IMR-90 (cell line): ENCODE measurements at regions not wholly inside any gene's neighbourhood (a gene's known extent, or its start where the extent isn't known, plus 50 kb on each side); places are given as distances from the start of the nearest gene placed in this dataset.

Experiments used
- ATAC-seq: fragments of 200-7000 bp; cut with Tn5 transposase; 2 replicates; pipeline ENCODE4 v1.9.1; 2020; ENCODE audit warnings: low read depth, mild to moderate bottlenecking, moderate library complexity
- BruUV-seq: library from RNA; stranded (reverse); fragments of 400-500 nt; replicated peaks from 2 replicates; lab custom pipeline; 2021; lab: Mats Ljungman, UMichigan
- CTCF ChIA-PET: fragments of 300-600 bp; formaldehyde crosslinking; extraction: SDS; loops from one replicate; lab custom pipeline; 2021; ENCODE audit warnings: antibody characterized with exemption; lab: Yijun Ruan, JAX
- POLR2A ChIA-PET: fragments of 300-600 bp; sonication (Branson Sonifier 250); formaldehyde crosslinking; loops from one replicate; lab custom pipeline; 2022; ENCODE audit warnings: antibody characterized with exemption; ENCODE audit not compliant: unreplicated experiment; lab: Charles Lee
- DNase-seq: peaks from one replicate; pipeline ENCODE4 v3.0.0; 2013
- H2AFZ ChIP-seq: replicated peaks from 2 replicates; pipeline ENCODE3; 2013; ENCODE audit warnings: low read length, mild to moderate bottlenecking; ENCODE audit not compliant: poor library complexity
- H2AK5ac ChIP-seq: 2 replicates; pipeline ENCODE4 v1.6.1; 2013; ENCODE audit warnings: low read depth, low read length, inconsistent platforms
- H2AK9ac ChIP-seq: replicated peaks from 2 replicates; pipeline ENCODE3; 2013; ENCODE audit warnings: mild to moderate bottlenecking, low read depth, low read length, moderate library complexity; ENCODE audit not compliant: poor library complexity
- H2BK120ac ChIP-seq: 2 replicates; pipeline ENCODE4 v1.6.1; 2013; ENCODE audit warnings: low read depth, low read length, inconsistent platforms
- H2BK15ac ChIP-seq: 3 replicates; pipeline ENCODE4 v1.6.1; 2013; ENCODE audit warnings: low read depth, low read length, inconsistent platforms
- H2BK20ac ChIP-seq: 2 replicates; pipeline ENCODE4 v1.6.1; 2013; ENCODE audit warnings: low read depth, mild to moderate bottlenecking, inconsistent platforms, low read length, moderate library complexity
- H2BK5ac ChIP-seq: 2 replicates; pipeline ENCODE4 v1.6.1; 2013; ENCODE audit warnings: mild to moderate bottlenecking, low read depth, low read length, inconsistent platforms; ENCODE audit not compliant: poor library complexity, severe bottlenecking
- H3K14ac ChIP-seq: replicated peaks from 2 replicates; pipeline ENCODE4 v1.6.1; 2013; ENCODE audit warnings: low read depth, low read length, inconsistent platforms
- H3K18ac ChIP-seq: 2 replicates; pipeline ENCODE4 v1.6.1; 2013; ENCODE audit warnings: low read depth, low read length, control low read depth
- H3K23ac ChIP-seq: 2 replicates; pipeline ENCODE4 v1.6.1; 2013; ENCODE audit warnings: low read depth, low read length, inconsistent platforms
- H3K27ac ChIP-seq: 2 replicates; pipeline ENCODE4 v1.5.1; 2013; ENCODE audit warnings: mild to moderate bottlenecking, control low read depth, low read length; ENCODE audit not compliant: insufficient read depth
- H3K27me3 ChIP-seq: 2 replicates; pipeline ENCODE4 v1.6.1; 2013; ENCODE audit warnings: low read length; ENCODE audit not compliant: control insufficient read depth, insufficient read depth
- H3K36me3 ChIP-seq: 2 replicates; pipeline ENCODE4 v1.6.1; 2013; ENCODE audit warnings: low read length, mixed read lengths; ENCODE audit not compliant: control insufficient read depth, insufficient read depth
- H3K4ac ChIP-seq: 2 replicates; pipeline ENCODE4 v1.6.1; 2013; ENCODE audit warnings: low read depth, low read length, inconsistent platforms
- H3K4me1 ChIP-seq: 2 replicates; pipeline ENCODE4 v1.6.1; 2013; ENCODE audit warnings: low read length, mixed read lengths; ENCODE audit not compliant: control insufficient read depth, insufficient read depth
- H3K4me2 ChIP-seq: 2 replicates; pipeline ENCODE4 v1.6.1; 2013; ENCODE audit warnings: low read depth, mild to moderate bottlenecking, control low read depth, low read length, moderate library complexity
- H3K4me3 ChIP-seq: 2 replicates; pipeline ENCODE4 v1.5.1; 2013; ENCODE audit warnings: low read depth, mild to moderate bottlenecking, control low read depth, low read length, moderate library complexity; ENCODE audit not compliant: insufficient read depth
- H3K56ac ChIP-seq: 2 replicates; pipeline ENCODE4 v1.6.1; 2013; ENCODE audit warnings: low read length, inconsistent platforms; ENCODE audit not compliant: insufficient read depth; ENCODE audit errors: extremely low read depth
- H3K79me1 ChIP-seq, 2 experiments: 2 replicates each; pipeline ENCODE4 v1.6.1; 2013; ENCODE audit warnings: low read length in 2 of 2, inconsistent platforms in 1 of 2, low read depth in 1 of 2
- H3K9ac ChIP-seq: 2 replicates; pipeline ENCODE4 v1.6.1; 2013; ENCODE audit warnings: low read depth, low read length, control low read depth
- H3K9me1 ChIP-seq: 2 replicates; pipeline ENCODE4 v1.6.1; 2013; ENCODE audit warnings: low read length, inconsistent platforms; ENCODE audit not compliant: insufficient read depth
- H3K9me3 ChIP-seq: 2 replicates; pipeline ENCODE4 v1.6.1; 2013; ENCODE audit warnings: low read length; ENCODE audit not compliant: control insufficient read depth, insufficient read depth
- H4K20me1 ChIP-seq: 2 replicates; pipeline ENCODE4 v1.6.1; 2013; ENCODE audit warnings: low read length, inconsistent platforms; ENCODE audit not compliant: insufficient read depth
- H4K5ac ChIP-seq: 2 replicates; pipeline ENCODE4 v1.6.1; 2013; ENCODE audit warnings: mild to moderate bottlenecking, low read depth, low read length, control low read depth
- H4K8ac ChIP-seq, 2 experiments: 2 replicates each; pipeline ENCODE4 v1.6.1; 2013; ENCODE audit warnings: low read depth in 2 of 2, low read length in 2 of 2, control low read depth in 1 of 2, inconsistent platforms in 1 of 2
- H4K91ac ChIP-seq: 2 replicates; pipeline ENCODE4 v1.6.1; 2013; ENCODE audit warnings: low read depth, low read length, inconsistent platforms; ENCODE audit not compliant: insufficient read depth
- CEBPB ChIP-seq: IDR thresholded peaks from 2 replicates; pipeline ENCODE4 v1.6.1; 2012; ENCODE audit warnings: low read depth, low read length, improper control_type of control experiment
- CHD1 ChIP-seq: IDR thresholded peaks from 2 replicates; pipeline ENCODE4 v1.6.1; 2012; ENCODE audit warnings: low read depth, low read length, improper control_type of control experiment
- MAFK ChIP-seq: IDR thresholded peaks from 2 replicates; pipeline ENCODE4 v1.6.1; 2012; ENCODE audit warnings: low read depth, low read length, improper control_type of control experiment
- MAZ ChIP-seq: IDR thresholded peaks from 2 replicates; pipeline ENCODE4 v1.6.1; 2012; ENCODE audit warnings: low read depth, mild to moderate bottlenecking, low read length, improper control_type of control experiment, moderate library complexity, borderline replicate concordance
- MXI1 ChIP-seq: IDR thresholded peaks from 2 replicates; pipeline ENCODE4 v1.6.1; 2012; ENCODE audit warnings: low read depth, mild to moderate bottlenecking, low read length, moderate library complexity, borderline replicate concordance
- NFE2L2 ChIP-seq: fragments of 150-350 bp; IDR thresholded peaks from 2 replicates; pipeline ENCODE4 v1.6.1; 2016; ENCODE audit warnings: low read depth, mild to moderate bottlenecking, low read length
- POLR2A ChIP-seq: IDR thresholded peaks from 2 replicates; pipeline ENCODE4 v1.6.1; 2012; ENCODE audit warnings: mild to moderate bottlenecking, low read depth, low read length
- RFX5 ChIP-seq: IDR thresholded peaks from 2 replicates; pipeline ENCODE4 v1.8.0; 2012; ENCODE audit warnings: low read depth, mild to moderate bottlenecking, low read length, moderate library complexity
- SMC3 ChIP-seq: fragments of 150-350 bp; IDR thresholded peaks from 2 replicates; pipeline ENCODE4 v1.6.1; 2016; ENCODE audit warnings: low read depth, mild to moderate bottlenecking, antibody characterized with exemption, low read length, moderate library complexity
- WGBS, 2 experiments: methylation state at CpG; one replicate each; pipeline versions ENCODE4 v1.1.5 to v1.1.7; 2013; ENCODE audit warnings: missing lambda C conversion rate in 2 of 2; ENCODE audit not compliant: insufficient read length in 1 of 2; ENCODE audit errors: extremely low coverage in 2 of 2; 5-methylcytosine and 5-hydroxymethylcytosine counted together
- dilution Hi-C: fragments of 300-500 bp; cut with HindIII; formaldehyde crosslinking; loops from one replicate; pipeline ENCODE4 v1.14.3; 2018; ENCODE audit warnings: low sequenced_read_pairs; ENCODE audit not compliant: unreplicated experiment
- in situ Hi-C: fragments of 300-500 bp; cut with MboI; formaldehyde crosslinking; loops from 3 replicates; pipeline ENCODE4 v1.14.3; 2019; ENCODE audit warnings: low sequenced_read_pairs, inconsistent platforms, mixed read lengths
- intact Hi-C: fragments of 100-400 bp; cut with micrococcal nuclease; formaldehyde crosslinking; loops from 2 replicates; pipeline ENCODE4 v1.10.0; 2022
- TF ChIP-seq, protein P1 (sequence below): fragments of 150-350 bp; IDR thresholded peaks from 2 replicates; pipeline ENCODE4 v1.6.1; 2017; ENCODE audit warnings: mild to moderate bottlenecking, antibody characterized with exemption, low read length, low read depth

DNA sequence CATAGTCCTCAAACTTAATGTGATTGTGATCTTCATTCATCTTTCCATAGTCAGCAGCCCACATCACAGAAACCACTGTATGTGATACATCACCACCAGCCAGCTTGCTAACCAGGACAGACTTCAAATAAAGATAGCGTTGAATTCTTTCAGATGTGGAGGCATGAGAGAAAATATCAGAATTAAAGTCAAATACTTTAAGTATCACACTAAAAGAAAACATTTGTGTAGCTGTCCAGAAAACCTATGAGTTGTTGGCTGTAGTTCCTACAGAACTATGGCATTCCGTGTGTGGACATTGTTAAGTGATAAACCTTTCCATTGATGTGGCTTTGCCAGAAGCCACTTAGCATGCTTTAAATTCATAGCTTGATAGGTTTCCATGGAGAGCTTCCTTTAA, 105.1 kb downstream of the LLPH start:
- Histone ChIP-seq H3K56ac (no peak overlapping the region), H3K14ac (no peak overlapping the region), H2BK5ac (no peak overlapping the region), H3K27ac (no peak overlapping the region), H2AK9ac (no peak overlapping the region), H4K5ac (no peak overlapping the region), H3K9me3 (no peaks in the 10 kb centered on the region), H3K4me2 (no peak overlapping the region), H3K27me3 (peaks cover 2% of the 10 kb centered on the region; the same call in 1 of the 2 replicates), H2AK5ac (no peak overlapping the region), H3K4me1 (no peaks in the 10 kb centered on the region), H3K79me1 (no peaks in the 10 kb centered on the region), H3K36me3 (no peaks in the 10 kb centered on the region), H3K4me3 (no peak overlapping the region), H3K4ac (no peak overlapping the region), H3K18ac (no peak overlapping the region), H2BK20ac (no peak overlapping the region), H2BK120ac (no peak overlapping the region), H4K20me1 (no peaks in the 10 kb centered on the region), H2AFZ (no peak overlapping the region), H3K23ac (no peak overlapping the region), H3K9me1 (no peaks in the 10 kb centered on the region), H3K9ac (no peak overlapping the region), H2BK15ac (no peak overlapping the region), H4K91ac (no peak overlapping the region), H4K8ac (no peak overlapping the region)
- CTCF ChIA-PET = no interaction called here
- in situ Hi-C loops = no loop called here
- ATAC-seq (no peak), DNase-seq (no peak)
- no TSS peak for BruUV-seq
- TF ChIP-seq CHD1 = no peak
- no peak for TF ChIP-seq CEBPB
- no peak for TF ChIP-seq MXI1
- no peak for TF ChIP-seq SMC3
- TF ChIP-seq POLR2A = no peak
- TF ChIP-seq MAZ = no peak
- TF ChIP-seq RFX5 = no peak
- TF ChIP-seq, protein P1, sequence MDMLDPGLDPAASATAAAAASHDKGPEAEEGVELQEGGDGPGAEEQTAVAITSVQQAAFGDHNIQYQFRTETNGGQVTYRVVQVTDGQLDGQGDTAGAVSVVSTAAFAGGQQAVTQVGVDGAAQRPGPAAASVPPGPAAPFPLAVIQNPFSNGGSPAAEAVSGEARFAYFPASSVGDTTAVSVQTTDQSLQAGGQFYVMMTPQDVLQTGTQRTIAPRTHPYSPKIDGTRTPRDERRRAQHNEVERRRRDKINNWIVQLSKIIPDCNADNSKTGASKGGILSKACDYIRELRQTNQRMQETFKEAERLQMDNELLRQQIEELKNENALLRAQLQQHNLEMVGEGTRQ = no peak
- TF ChIP-seq NFE2L2 = no peak
- TF ChIP-seq MAFK = no peak
- intact Hi-C loops = no loop called here
- WGBS, 2 experiments = no CpG with 5 or more reads among the region's 2 CpGs
- POLR2A ChIA-PET = no interaction called here
- dilution Hi-C loops = no loop called here
